ENCODE measurements at regions not wholly inside any gene's neighbourhood (a gene's known extent, or its start where the extent isn't known, plus 50 kb on each side); places are given as distances from the start of the nearest gene placed in this dataset.

DNA sequence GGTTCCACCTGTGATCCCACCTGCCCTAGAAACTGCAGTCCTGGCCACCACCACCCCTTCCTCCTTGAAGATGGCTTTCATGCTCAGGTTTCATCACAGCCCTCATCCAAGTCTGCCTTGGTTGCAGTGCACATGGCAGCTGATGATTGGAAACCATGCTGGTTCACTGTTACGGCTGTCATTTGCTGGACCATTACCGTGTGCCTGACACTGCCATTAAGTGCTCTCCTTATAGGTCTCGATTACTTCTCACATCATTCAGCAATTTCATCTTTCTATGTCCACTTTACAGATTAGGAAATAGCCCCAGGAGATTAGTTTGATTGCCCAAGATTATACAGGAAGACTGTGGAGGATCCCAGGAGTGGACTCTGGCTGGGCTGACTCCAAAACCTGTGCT is 123.9 kb downstream of the ICE1 start:
- TF ChIP-seq, protein P1, sequence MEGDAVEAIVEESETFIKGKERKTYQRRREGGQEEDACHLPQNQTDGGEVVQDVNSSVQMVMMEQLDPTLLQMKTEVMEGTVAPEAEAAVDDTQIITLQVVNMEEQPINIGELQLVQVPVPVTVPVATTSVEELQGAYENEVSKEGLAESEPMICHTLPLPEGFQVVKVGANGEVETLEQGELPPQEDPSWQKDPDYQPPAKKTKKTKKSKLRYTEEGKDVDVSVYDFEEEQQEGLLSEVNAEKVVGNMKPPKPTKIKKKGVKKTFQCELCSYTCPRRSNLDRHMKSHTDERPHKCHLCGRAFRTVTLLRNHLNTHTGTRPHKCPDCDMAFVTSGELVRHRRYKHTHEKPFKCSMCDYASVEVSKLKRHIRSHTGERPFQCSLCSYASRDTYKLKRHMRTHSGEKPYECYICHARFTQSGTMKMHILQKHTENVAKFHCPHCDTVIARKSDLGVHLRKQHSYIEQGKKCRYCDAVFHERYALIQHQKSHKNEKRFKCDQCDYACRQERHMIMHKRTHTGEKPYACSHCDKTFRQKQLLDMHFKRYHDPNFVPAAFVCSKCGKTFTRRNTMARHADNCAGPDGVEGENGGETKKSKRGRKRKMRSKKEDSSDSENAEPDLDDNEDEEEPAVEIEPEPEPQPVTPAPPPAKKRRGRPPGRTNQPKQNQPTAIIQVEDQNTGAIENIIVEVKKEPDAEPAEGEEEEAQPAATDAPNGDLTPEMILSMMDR (IDR thresholded peaks at IDR 0.05): no peak
- no peak for TF ChIP-seq POLR2A (IDR thresholded peaks at IDR 0.05)

All from adrenal gland (tissue), 5 donors.